ENCODE measurements at regions not wholly inside any gene's neighbourhood (a gene's known extent, or its start where the extent isn't known, plus 50 kb on each side); places are given as distances from the start of the nearest gene placed in this dataset.

DNA sequence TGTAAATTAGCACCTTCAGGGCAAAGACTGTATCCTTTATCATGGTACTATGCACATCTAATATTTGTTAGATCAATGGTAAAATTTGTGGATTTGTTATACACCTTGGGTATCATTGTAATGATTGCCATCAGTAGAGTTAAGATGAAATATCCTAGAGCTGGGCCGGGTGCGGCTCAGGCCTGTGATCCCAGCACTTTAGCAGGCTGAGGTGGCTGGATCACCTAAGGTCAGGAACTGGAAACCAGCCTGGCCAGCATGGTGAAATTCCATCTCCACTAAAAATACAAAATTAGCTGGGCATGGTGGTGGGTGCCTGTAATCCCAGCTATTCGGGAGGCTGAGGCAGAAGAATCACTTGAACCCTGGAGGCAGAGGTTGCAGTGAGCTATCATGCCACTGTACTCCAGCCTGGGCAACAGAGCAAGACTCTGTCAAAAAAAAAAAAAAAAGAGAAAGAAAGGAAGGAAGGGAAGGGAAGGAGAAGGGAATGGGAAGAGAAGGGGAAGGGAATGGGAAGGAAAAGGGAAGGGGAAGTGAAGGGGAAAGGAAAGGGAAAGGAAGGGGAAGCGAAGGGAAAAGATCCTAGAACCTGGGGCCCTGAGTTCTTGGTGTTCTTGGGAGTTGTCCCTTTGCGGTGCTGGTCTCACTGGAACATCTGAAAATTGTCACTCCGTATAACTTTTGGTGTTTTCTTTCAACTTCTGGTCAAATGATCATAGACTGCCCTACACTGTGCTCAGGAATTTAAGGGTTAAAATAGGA is 71.1 kb upstream of the NEUROD1 start:
- TF ChIP-seq TAF1 (IDR thresholded peaks at IDR 0.05; ENCODE audit: low read depth, low read length) (no peak), POLR2A (IDR thresholded peaks at IDR 0.05; ENCODE audit: low read depth, low read length) (no peak), SPI1 (IDR thresholded peaks at IDR 0.05; ENCODE audit: low read depth, low read length) (no peak), POLR2AphosphoS5 (IDR thresholded peaks at IDR 0.05; ENCODE audit: low read depth, low read length) (no peak), POU2F2 (IDR thresholded peaks at IDR 0.05; ENCODE audit: low read depth, low read length) (no peak), PAX5 (IDR thresholded peaks at IDR 0.05; ENCODE audit: insufficient read depth, low read length, severe bottlenecking) (no peak)
- DNase-seq (ENCODE audit: insufficient read length, low spot score) (no peak), FAIRE-seq (no peak)

DNA sequence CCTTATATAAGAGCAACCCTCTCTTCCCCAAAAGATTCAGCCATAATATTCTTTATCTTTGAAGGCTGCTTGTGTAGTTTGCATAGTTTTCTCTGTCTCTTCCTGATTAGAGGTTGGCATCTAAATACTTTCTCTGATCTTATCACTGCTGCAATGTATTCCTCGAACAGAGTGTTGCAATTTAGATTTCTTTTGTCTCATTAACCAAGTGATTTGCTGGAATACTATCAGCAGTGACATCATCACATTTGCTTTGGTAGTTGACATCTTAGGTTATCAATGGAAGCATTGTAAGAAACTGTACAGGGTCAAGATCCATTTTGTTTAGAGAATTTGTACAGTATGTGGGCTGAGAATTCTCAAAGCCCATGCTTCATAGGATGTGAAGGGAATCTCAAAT is 72.0 kb upstream of the NEUROD1 start:
- TF ChIP-seq POU2F2 (IDR thresholded peaks at IDR 0.05; ENCODE audit: low read depth, low read length): no peak
- TF ChIP-seq POLR2AphosphoS5 (IDR thresholded peaks at IDR 0.05; ENCODE audit: low read depth, low read length): no peak
- TF ChIP-seq SPI1 (IDR thresholded peaks at IDR 0.05; ENCODE audit: low read depth, low read length): no peak
- no peak for TF ChIP-seq TAF1 (IDR thresholded peaks at IDR 0.05; ENCODE audit: low read depth, low read length)
- no peak for TF ChIP-seq PAX5 (IDR thresholded peaks at IDR 0.05; ENCODE audit: insufficient read depth, low read length, severe bottlenecking)
- no peak for TF ChIP-seq POLR2A (IDR thresholded peaks at IDR 0.05; ENCODE audit: low read depth, low read length)
- DNase-seq (ENCODE audit: insufficient read length, low spot score): no peak
- no peak for FAIRE-seq

DNA sequence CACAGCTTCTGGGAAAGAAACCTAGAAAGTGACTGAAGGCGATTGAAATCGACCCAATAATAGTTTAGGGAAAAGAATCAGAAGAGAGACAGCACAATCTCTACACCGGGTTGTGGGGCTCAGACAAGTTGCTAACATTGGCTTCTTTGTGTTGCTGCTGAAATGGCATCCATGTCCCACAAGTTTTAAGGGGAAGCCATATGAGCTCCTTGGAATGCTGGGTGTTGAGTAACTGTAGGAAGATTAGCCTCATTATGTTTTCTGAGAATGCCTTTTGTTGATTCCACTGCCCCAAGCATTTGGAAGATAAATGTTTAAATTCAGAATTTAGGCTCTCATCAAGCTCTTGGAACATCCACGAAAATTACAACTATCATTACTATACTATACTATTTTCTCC is 73.4 kb upstream of the NEUROD1 start:
- DNase-seq (ENCODE audit: insufficient read length, low spot score) (no peak), FAIRE-seq (no peak)
- TF ChIP-seq POLR2A (IDR thresholded peaks at IDR 0.05; ENCODE audit: low read depth, low read length) (no peak), PAX5 (IDR thresholded peaks at IDR 0.05; ENCODE audit: insufficient read depth, low read length, severe bottlenecking) (no peak), SPI1 (IDR thresholded peaks at IDR 0.05; ENCODE audit: low read depth, low read length) (no peak), TAF1 (IDR thresholded peaks at IDR 0.05; ENCODE audit: low read depth, low read length) (no peak), POU2F2 (IDR thresholded peaks at IDR 0.05; ENCODE audit: low read depth, low read length) (no peak), POLR2AphosphoS5 (IDR thresholded peaks at IDR 0.05; ENCODE audit: low read depth, low read length) (no peak)

DNA sequence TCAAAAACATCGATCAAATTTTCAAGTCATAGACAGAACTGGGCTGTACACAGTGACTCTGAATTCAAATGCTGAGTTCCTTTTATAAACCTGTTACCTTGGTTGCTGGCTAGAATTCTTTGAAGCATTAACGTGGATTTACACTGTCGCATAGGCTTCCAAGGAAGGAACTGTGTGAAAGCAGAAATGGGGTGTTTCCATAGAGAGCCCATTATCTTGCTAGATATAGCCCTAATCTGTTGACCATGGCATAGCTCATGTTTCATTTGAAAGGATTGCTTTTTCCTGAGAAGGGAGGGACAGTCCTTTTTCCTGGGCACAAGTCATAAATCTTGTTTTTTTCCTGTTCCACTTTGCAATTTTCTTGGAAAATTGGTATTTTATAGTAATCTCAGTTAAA is 73.8 kb upstream of the NEUROD1 start:
- FAIRE-seq (no peak), DNase-seq (ENCODE audit: insufficient read length, low spot score) (no peak)

DNA sequence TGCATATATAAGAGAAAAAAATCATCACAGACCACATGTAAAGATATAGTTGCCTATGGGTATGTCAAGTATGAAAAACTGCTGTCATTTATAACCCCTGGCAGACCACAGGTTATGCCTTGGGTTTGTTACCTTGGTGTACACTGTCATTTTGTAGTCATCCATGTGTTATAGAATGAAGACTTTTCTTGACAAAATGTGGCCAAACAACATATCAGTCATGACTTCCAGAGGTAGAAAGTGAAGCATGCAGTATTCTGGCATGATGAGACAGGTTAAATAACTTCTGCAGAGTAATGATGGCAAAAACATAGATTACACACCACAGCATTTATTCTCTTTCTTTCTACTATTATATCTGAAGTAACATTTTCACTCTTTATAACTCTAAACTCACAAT is 74.9 kb upstream of the NEUROD1 start:
- TF ChIP-seq POLR2AphosphoS5 (IDR thresholded peaks at IDR 0.05; ENCODE audit: low read depth, low read length) (no peak), TAF1 (IDR thresholded peaks at IDR 0.05; ENCODE audit: low read depth, low read length) (no peak), POU2F2 (IDR thresholded peaks at IDR 0.05; ENCODE audit: low read depth, low read length) (no peak), POLR2A (IDR thresholded peaks at IDR 0.05; ENCODE audit: low read depth, low read length) (no peak)
- DNase-seq (ENCODE audit: insufficient read length, low spot score) (no peak), FAIRE-seq (no peak)

More for the DNA sequence above, 73.8 kb upstream of the NEUROD1 start:
- TF ChIP-seq TAF1 (IDR thresholded peaks at IDR 0.05; ENCODE audit: low read depth, low read length) (no peak), POLR2AphosphoS5 (IDR thresholded peaks at IDR 0.05; ENCODE audit: low read depth, low read length) (no peak)

DNA sequence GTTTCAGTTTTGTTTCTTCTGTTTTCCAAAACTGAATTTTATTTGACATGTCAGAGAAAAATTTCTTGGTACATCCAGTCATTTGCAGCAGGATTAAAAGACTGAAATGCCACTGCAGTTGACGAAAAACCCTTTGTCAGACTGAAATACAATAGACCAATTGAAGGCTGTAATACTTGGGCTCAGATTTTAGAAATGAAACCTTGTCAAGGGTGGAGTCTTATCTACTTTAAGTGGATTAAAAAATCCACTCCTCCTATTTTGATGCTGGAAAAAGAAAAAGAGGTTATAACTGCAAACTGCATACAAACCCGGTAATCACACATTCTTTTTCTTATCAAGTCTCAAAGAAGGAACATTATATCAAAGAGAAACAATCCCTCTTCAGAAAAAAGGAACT is 80.2 kb upstream of the NEUROD1 start:
- no peak for TF ChIP-seq TAF1 (IDR thresholded peaks at IDR 0.05; ENCODE audit: low read depth, low read length)
- no peak for TF ChIP-seq POLR2AphosphoS5 (IDR thresholded peaks at IDR 0.05; ENCODE audit: low read depth, low read length)
- FAIRE-seq (no peak), DNase-seq (ENCODE audit: insufficient read length, low spot score) (no peak)

DNA sequence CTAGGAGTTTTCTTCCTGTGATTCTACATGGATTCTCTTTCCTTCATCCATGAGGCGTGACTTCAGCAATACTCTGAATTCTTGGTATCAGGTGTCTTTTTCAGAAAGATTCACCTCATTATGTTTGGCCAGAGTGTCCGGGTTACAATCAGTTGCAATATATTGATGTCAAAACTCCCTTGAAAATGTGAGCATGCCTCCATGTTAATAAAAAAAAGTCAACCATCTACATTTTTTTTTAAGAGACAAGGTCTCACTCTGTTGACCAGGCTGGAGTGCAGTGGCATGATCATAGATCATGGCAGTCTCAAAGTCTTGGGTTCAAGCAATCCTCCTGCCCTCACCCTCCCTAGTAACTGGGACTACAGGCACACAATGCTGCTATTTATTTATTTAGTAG is 80.9 kb upstream of the NEUROD1 start:
- no peak for DNase-seq (ENCODE audit: insufficient read length, low spot score)
- FAIRE-seq: no peak
- TF ChIP-seq POLR2AphosphoS5 (IDR thresholded peaks at IDR 0.05; ENCODE audit: low read depth, low read length) (no peak), PAX5 (IDR thresholded peaks at IDR 0.05; ENCODE audit: insufficient read depth, low read length, severe bottlenecking) (no peak), SPI1 (IDR thresholded peaks at IDR 0.05; ENCODE audit: low read depth, low read length) (no peak), POLR2A (IDR thresholded peaks at IDR 0.05; ENCODE audit: low read depth, low read length) (no peak), TAF1 (IDR thresholded peaks at IDR 0.05; ENCODE audit: low read depth, low read length) (no peak), POU2F2 (IDR thresholded peaks at IDR 0.05; ENCODE audit: low read depth, low read length) (no peak)

DNA sequence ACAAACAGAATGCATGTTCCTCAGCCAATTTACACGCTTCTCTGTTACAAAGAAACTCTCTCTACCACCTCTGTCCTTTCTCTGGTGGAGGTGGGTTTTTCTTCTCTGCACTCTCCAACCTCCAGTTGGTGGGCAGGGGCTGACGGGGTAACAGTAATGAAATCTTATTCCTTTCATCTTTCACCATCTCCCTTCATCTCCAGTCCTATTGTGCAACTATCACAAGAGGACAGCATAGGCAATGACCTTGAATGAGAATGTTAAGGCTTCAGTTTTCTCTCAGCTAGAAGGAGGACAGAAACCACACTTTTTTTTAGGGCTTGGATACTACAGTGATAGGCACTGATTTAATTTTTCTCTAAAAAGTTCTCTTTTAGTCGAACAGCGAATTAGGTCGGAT is 81.7 kb upstream of the NEUROD1 start:
- no peak for TF ChIP-seq POLR2A (IDR thresholded peaks at IDR 0.05; ENCODE audit: low read depth, low read length)
- no peak for TF ChIP-seq SPI1 (IDR thresholded peaks at IDR 0.05; ENCODE audit: low read depth, low read length)
- TF ChIP-seq TAF1 (IDR thresholded peaks at IDR 0.05; ENCODE audit: low read depth, low read length): no peak
- no peak for TF ChIP-seq POU2F2 (IDR thresholded peaks at IDR 0.05; ENCODE audit: low read depth, low read length)
- no peak for TF ChIP-seq PAX5 (IDR thresholded peaks at IDR 0.05; ENCODE audit: insufficient read depth, low read length, severe bottlenecking)
- no peak for TF ChIP-seq POLR2AphosphoS5 (IDR thresholded peaks at IDR 0.05; ENCODE audit: low read depth, low read length)
- no peak for FAIRE-seq
- no peak for DNase-seq (ENCODE audit: insufficient read length, low spot score)

DNA sequence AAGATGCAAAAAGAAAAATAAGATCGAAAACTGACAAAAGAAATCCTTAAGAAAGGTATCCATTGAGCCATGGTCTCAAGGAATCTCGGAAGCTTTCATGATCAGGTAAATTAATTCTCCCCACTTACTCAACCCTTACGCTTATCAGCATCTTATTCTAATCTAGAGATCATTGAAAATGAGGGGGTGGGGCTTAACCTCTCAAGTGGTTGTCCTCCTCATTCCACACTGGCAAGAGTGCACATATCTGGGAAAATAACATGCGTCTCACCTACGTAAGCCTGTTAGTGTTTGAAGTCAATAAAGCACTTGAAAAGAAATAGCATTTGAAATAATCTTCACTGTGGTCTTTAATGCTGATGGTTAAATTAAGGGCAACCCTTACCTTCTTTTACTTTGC is 82.5 kb upstream of the NEUROD1 start:
- TF ChIP-seq POU2F2 (IDR thresholded peaks at IDR 0.05; ENCODE audit: low read depth, low read length) (no peak), SPI1 (IDR thresholded peaks at IDR 0.05; ENCODE audit: low read depth, low read length) (no peak), PAX5 (IDR thresholded peaks at IDR 0.05; ENCODE audit: insufficient read depth, low read length, severe bottlenecking) (no peak), POLR2A (IDR thresholded peaks at IDR 0.05; ENCODE audit: low read depth, low read length) (no peak), POLR2AphosphoS5 (IDR thresholded peaks at IDR 0.05; ENCODE audit: low read depth, low read length) (no peak), TAF1 (IDR thresholded peaks at IDR 0.05; ENCODE audit: low read depth, low read length) (no peak)
- no peak for DNase-seq (ENCODE audit: insufficient read length, low spot score)
- no peak for FAIRE-seq

DNA sequence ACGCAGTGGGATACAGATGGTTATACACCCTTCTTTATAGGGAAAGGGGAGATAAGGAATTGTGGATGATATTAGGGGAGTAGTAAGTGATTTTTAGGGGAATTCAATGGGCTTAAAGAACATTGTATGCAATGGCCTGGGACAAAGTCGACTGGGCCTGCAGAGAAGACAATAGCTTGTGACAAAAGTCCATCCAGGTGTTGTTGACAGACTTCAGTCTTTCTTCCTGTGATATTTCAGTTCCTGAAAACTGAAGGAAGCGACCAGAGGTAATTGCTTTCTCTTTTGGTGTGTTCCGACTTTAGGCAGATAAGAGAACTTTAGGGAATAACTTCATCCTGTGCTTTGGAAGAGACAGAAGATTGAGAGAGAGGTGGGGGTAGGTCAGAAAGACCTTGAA is 83.1 kb upstream of the NEUROD1 start:
- FAIRE-seq: no peak

More for the DNA sequence above, 83.1 kb upstream of the NEUROD1 start:
- no peak for DNase-seq (ENCODE audit: insufficient read length, low spot score)
- TF ChIP-seq TAF1 (IDR thresholded peaks at IDR 0.05; ENCODE audit: low read depth, low read length) (no peak), POLR2AphosphoS5 (IDR thresholded peaks at IDR 0.05; ENCODE audit: low read depth, low read length) (no peak), PAX5 (IDR thresholded peaks at IDR 0.05; ENCODE audit: insufficient read depth, low read length, severe bottlenecking) (no peak), SPI1 (IDR thresholded peaks at IDR 0.05; ENCODE audit: low read depth, low read length) (no peak), POU2F2 (IDR thresholded peaks at IDR 0.05; ENCODE audit: low read depth, low read length) (no peak), POLR2A (IDR thresholded peaks at IDR 0.05; ENCODE audit: low read depth, low read length) (no peak)

Data from GM12891 (cell line).